ENCODE measurements at regions not wholly inside any gene's neighbourhood (a gene's known extent, or its start where the extent isn't known, plus 50 kb on each side); places are given as distances from the start of the nearest gene placed in this dataset.

- Mint-ChIP-seq H3K27me3 (ENCODE audit: unreplicated experiment) (peaks cover 6% of the 10 kb centered on the region), H3K36me3 (ENCODE audit: low read depth, unreplicated experiment) (no peaks in the 10 kb centered on the region)
Measured at GRCh38 chr7:155217634-155218033, 80.0 kb upstream of the INSIG1 start.

DNA sequence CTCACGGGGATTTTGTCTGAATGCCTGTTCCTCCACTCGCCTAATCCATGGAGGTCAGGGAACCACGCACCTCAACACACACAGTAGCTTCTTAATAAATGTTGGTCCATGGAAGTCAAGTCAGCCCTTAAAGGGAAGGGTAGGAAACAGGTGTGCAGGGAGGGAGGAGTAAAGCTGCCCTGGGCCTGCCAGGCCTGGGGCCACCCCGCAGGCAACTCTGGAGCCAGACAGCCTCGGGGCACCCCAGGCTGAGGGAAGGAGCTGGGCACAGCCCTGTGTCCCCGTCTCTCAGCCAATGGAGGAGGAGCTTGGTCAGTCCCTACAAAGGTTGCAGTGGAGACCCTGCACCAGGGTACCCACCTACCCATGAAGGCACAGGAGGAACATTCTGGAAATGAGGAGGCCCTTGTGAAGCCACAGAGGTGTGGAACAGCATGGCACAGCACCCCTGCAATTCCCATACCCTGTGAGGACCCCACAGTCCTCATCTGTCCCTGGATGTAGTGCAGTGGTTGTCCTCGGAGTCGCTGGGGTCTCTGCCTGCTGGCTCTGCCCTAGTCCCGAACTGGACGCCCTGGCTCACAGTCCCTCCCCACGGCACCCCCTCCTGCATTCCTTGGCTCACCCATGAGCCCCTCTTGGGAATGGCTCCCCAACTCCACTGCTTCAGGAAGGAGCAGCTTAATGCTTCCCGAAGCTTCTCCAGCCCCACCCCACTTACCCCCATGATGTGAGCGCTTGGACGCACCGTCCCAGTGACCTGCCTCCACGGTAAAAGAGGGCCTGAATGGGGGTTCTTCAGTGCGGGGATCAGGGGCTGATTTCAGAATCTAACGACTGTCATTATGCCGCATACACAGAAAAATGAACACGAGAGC, 79.2 kb upstream of the INSIG1 start:
- Mint-ChIP-seq H3K27ac (ENCODE audit: unreplicated experiment) (no peak overlapping the region), H3K27me3 (ENCODE audit: unreplicated experiment) (peaks cover 4% of the 10 kb centered on the region), H3K4me3 (ENCODE audit: unreplicated experiment) (no peak overlapping the region), H3K4me1 (ENCODE audit: unreplicated experiment) (peaks cover 10% of the 10 kb centered on the region), H3K36me3 (ENCODE audit: low read depth, unreplicated experiment) (no peaks in the 10 kb centered on the region), H3K9me3 (ENCODE audit: unreplicated experiment) (no peaks in the 10 kb centered on the region)
- TF ChIP-seq, protein P1, sequence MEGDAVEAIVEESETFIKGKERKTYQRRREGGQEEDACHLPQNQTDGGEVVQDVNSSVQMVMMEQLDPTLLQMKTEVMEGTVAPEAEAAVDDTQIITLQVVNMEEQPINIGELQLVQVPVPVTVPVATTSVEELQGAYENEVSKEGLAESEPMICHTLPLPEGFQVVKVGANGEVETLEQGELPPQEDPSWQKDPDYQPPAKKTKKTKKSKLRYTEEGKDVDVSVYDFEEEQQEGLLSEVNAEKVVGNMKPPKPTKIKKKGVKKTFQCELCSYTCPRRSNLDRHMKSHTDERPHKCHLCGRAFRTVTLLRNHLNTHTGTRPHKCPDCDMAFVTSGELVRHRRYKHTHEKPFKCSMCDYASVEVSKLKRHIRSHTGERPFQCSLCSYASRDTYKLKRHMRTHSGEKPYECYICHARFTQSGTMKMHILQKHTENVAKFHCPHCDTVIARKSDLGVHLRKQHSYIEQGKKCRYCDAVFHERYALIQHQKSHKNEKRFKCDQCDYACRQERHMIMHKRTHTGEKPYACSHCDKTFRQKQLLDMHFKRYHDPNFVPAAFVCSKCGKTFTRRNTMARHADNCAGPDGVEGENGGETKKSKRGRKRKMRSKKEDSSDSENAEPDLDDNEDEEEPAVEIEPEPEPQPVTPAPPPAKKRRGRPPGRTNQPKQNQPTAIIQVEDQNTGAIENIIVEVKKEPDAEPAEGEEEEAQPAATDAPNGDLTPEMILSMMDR (IDR thresholded peaks at IDR 0.05; ENCODE audit: unreplicated experiment) = no peak
- no peak for DNase-seq (ENCODE audit: low spot score)

More at GRCh38 chr7:155217634-155218033, 80.0 kb upstream of the INSIG1 start:
- no peak overlapping the region for H3K27ac Mint-ChIP-seq (ENCODE audit: unreplicated experiment)
- H3K4me3 Mint-ChIP-seq (ENCODE audit: unreplicated experiment) = no peak overlapping the region
- no peak for DNase-seq (ENCODE audit: low spot score)
- peaks cover 2% of the 10 kb centered on the region for H3K4me1 Mint-ChIP-seq (ENCODE audit: unreplicated experiment)
- TF ChIP-seq, protein P1 (IDR thresholded peaks at IDR 0.05; ENCODE audit: unreplicated experiment) = no peak
- no peaks in the 10 kb centered on the region for H3K9me3 Mint-ChIP-seq (ENCODE audit: unreplicated experiment)

DNA sequence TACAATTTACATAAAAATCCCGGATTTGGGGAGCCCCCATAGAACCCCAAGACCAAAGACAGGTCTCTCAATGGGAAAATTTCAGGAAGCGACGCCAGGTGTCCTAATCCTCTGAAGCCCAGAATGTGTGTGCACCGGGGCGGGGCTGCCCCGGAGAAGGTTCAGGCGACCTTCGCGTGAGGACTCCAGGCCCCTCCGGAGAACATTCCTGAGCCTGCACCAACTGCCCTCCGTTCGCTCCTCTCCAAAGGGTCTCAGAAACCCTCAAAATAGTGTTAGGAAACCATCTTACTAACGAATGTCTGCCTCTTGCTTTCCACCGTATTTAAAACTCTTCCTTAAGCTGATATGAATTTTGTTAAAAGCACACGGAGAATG, 78.5 kb upstream of the INSIG1 start:
- no peak overlapping the region for H3K27ac Mint-ChIP-seq (ENCODE audit: unreplicated experiment)
- H3K27me3 Mint-ChIP-seq (ENCODE audit: unreplicated experiment) = peaks cover 4% of the 10 kb centered on the region
- no peak overlapping the region for H3K4me3 Mint-ChIP-seq (ENCODE audit: unreplicated experiment)
- no peak for DNase-seq (ENCODE audit: low spot score)
- H3K36me3 Mint-ChIP-seq (ENCODE audit: low read depth, unreplicated experiment) = no peaks in the 10 kb centered on the region
- TF ChIP-seq, protein P1 (IDR thresholded peaks at IDR 0.05; ENCODE audit: unreplicated experiment) = no peak
- H3K4me1 Mint-ChIP-seq (ENCODE audit: unreplicated experiment) = peaks cover 17% of the 10 kb centered on the region
- H3K9me3 Mint-ChIP-seq (ENCODE audit: unreplicated experiment) = no peaks in the 10 kb centered on the region

GRCh38 chr7:155219947-155220769, 77.5 kb upstream of the INSIG1 start:
- DNase-seq (ENCODE audit: low spot score) = no peak
- no peak overlapping the region for H3K4me3 Mint-ChIP-seq (ENCODE audit: unreplicated experiment)
- H3K9me3 Mint-ChIP-seq (ENCODE audit: unreplicated experiment) = no peaks in the 10 kb centered on the region
- TF ChIP-seq, protein P1 (IDR thresholded peaks at IDR 0.05; ENCODE audit: unreplicated experiment) = no peak
- H3K4me1 Mint-ChIP-seq (ENCODE audit: unreplicated experiment) = peaks cover 21% of the 10 kb centered on the region
- no peaks in the 10 kb centered on the region for H3K36me3 Mint-ChIP-seq (ENCODE audit: low read depth, unreplicated experiment)
- peaks cover 4% of the 10 kb centered on the region for H3K27me3 Mint-ChIP-seq (ENCODE audit: unreplicated experiment)
- H3K27ac Mint-ChIP-seq (ENCODE audit: unreplicated experiment) = no peak overlapping the region

Data from endothelial cell (in vitro differentiated cells).